Tibial artery (tissue), 4 donors: ENCODE measurements at regions not wholly inside any gene's neighbourhood (a gene's known extent, or its start where the extent isn't known, plus 50 kb on each side); places are given as distances from the start of the nearest gene placed in this dataset.

Experiments
- DNase-seq, 2 donors: peaks; one replicate each; pipeline ENCODE4 v3.0.0-alpha.2; 2019
- H3K27ac ChIP-seq, 2 donors: fragments of 200-600 bp; sonication (generic) in 1 of 2; 1 replicate in 1 of 2; 2 replicates in 1 of 2; pipeline ENCODE4 v1.5.1; 2018 to 2019; ENCODE audit warnings: mild to moderate bottlenecking in 1 of 2
- H3K27me3 ChIP-seq, 2 donors: fragments of 200-600 bp; sonication (generic) in 1 of 2; one replicate each; pipeline versions ENCODE4 v1.5.1 to v1.6.0; 2016 to 2019
- H3K36me3 ChIP-seq, 3 donors: fragments of 200-600 bp; sonication (generic) in 2 of 3; one replicate each; pipeline ENCODE4 v1.5.1; 2016 to 2019; ENCODE audit warnings: mild to moderate bottlenecking in 2 of 3
- H3K4me1 ChIP-seq, 4 donors: fragments of 200-600 bp; sonication (generic) in 2 of 4; 1 replicate in 3 of 4; 2 replicates in 1 of 4; pipeline ENCODE4 v1.5.1; 2016 to 2019
- H3K4me3 ChIP-seq, 2 donors: fragments of 200-600 bp; sonication (generic) in 1 of 2; 1 replicate in 1 of 2; 2 replicates in 1 of 2; pipeline ENCODE4 v1.5.1; 2018 to 2019; ENCODE audit warnings: mild to moderate bottlenecking in 2 of 2
- H3K9me3 ChIP-seq, 3 donors: fragments of 200-600 bp; sonication (generic) in 1 of 3; one replicate each; pipeline ENCODE4 v1.5.1; 2016 to 2019
- intact Hi-C: fragments of 100-400 bp; cut with DNase I; formaldehyde crosslinking; loops from one replicate; pipeline ENCODE4 v1.15.0; 2023; ENCODE audit warnings: low total_unique reads
- TF ChIP-seq, protein P1 (sequence below), 2 experiments: fragments of 200-600 bp in 1 of 2; fragments of 450-650 bp in 1 of 2; IDR thresholded peaks; one replicate each; pipeline ENCODE4 v1.5.1; 2017 to 2019; ENCODE audit warnings: antibody characterized with exemption in 2 of 2, mild to moderate bottlenecking in 1 of 2, moderate library complexity in 1 of 2

DNA sequence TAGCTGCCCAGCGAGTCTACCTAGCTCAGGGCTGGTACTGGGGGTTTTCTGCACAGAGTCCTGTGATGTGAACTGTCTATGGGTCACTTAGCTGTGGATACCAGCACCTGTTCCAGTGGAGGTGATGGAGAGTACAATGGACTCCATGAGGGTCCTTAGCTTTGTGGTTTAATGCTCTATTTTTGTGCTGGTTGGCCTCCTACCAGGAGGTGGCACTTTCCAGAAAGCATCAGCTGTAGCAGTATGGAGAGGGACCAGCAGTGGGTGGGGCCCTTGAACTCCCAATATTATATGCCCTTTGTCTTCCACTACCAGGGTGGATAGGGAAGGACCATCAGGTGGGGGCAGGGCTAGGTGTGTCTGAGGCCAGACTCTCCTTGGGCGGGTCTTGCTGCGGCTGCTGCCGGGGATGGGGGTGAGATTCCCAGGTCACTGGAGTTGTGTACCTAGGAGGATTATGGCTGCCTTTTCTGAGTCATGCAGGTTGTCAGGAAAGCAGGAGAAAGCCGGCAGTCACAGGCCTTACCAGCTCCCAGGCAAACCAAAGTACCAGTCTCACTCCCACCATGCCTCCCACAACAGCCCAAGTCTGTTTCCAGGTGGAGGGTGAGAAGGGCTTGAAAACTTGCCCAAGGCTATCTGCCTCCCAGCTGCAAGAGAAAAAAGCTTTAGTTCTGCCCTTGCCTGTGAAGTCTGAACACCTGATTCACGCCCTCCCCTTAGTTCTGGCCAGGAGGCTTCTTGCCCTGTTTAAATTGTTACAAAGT lies 163.0 kb upstream of the NUDT4 start:
- no peak overlapping the region for H3K4me3 ChIP-seq
- no peak for DNase-seq
- TF ChIP-seq, protein P1, sequence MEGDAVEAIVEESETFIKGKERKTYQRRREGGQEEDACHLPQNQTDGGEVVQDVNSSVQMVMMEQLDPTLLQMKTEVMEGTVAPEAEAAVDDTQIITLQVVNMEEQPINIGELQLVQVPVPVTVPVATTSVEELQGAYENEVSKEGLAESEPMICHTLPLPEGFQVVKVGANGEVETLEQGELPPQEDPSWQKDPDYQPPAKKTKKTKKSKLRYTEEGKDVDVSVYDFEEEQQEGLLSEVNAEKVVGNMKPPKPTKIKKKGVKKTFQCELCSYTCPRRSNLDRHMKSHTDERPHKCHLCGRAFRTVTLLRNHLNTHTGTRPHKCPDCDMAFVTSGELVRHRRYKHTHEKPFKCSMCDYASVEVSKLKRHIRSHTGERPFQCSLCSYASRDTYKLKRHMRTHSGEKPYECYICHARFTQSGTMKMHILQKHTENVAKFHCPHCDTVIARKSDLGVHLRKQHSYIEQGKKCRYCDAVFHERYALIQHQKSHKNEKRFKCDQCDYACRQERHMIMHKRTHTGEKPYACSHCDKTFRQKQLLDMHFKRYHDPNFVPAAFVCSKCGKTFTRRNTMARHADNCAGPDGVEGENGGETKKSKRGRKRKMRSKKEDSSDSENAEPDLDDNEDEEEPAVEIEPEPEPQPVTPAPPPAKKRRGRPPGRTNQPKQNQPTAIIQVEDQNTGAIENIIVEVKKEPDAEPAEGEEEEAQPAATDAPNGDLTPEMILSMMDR (IDR thresholded peaks at IDR 0.05) = no peak
- no peak overlapping the region for H3K27ac ChIP-seq
- intact Hi-C loops = no loop called here
- H3K4me1 ChIP-seq = no peaks in the 10 kb centered on the region
- H3K9me3 ChIP-seq = no peaks in the 10 kb centered on the region
- H3K36me3 ChIP-seq = no peaks in the 10 kb centered on the region
- H3K27me3 ChIP-seq = no peaks in the 10 kb centered on the region

DNA sequence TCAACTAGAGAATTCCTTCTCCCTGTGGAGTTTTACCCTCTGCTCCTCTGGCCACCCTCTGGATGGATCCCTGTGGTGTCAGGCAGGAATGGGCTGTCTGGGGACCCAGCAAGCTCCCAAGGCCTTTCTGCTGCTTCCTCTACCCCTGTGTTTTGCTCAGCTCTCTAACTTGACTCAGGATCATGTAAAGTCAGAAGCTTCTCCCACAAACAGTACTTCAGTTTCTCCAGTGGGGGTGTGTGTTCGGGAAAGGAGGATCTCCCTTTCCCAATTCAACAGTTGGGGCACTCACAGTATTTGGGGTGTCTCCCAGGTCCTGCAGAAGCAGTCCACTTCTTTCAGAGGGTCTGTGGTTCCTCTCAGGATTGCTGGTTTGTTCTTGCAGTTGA lies 162.4 kb upstream of the NUDT4 start:
- TF ChIP-seq, protein P1 (IDR thresholded peaks at IDR 0.05) = no peak
- no peaks in the 10 kb centered on the region for H3K27me3 ChIP-seq
- intact Hi-C loops = no loop called here
- no peak overlapping the region for H3K4me3 ChIP-seq
- H3K36me3 ChIP-seq = no peaks in the 10 kb centered on the region
- no peak overlapping the region for H3K27ac ChIP-seq
- no peaks in the 10 kb centered on the region for H3K4me1 ChIP-seq
- H3K9me3 ChIP-seq = no peaks in the 10 kb centered on the region
- no peak for DNase-seq

DNA sequence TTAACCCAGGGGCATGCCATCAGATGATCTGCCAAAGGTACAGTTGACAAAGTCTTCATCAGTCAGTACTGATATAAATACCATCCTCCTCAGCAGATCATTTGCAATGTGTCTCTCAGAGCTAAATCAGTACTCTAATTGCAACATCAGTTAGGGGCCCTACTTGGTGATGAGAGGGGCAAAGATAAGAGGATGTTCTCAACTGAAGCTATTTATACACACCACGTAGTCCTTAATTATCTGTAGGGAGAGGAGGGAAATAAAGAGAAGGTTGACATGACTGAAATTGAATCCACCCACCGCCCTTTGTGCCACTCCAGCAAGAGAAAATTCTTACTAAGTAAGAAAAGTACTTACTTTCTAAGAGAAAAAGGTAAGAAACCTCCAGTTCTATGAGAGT lies 157.8 kb upstream of the NUDT4 start:
- TF ChIP-seq, protein P1 (IDR thresholded peaks at IDR 0.05) = no peak
- Histone ChIP-seq H3K9me3 (no peaks in the 10 kb centered on the region), H3K36me3 (no peaks in the 10 kb centered on the region), H3K27ac (no peak overlapping the region), H3K4me1 (peaks cover 0 to 11% (median 6%) of the 10 kb centered on the region in 4 donors), H3K27me3 (no peaks in the 10 kb centered on the region), H3K4me3 (no peak overlapping the region)
- DNase-seq = no peak
- intact Hi-C loops = no loop called here

GRCh38 chr12:93221841-93222240 lies 155.9 kb upstream of the NUDT4 start:
- H3K27me3 ChIP-seq = no peaks in the 10 kb centered on the region
- peaks cover 0 to 11% (median 6%) of the 10 kb centered on the region in 4 donors for H3K4me1 ChIP-seq
- intact Hi-C loops = no loop called here
- no peak for DNase-seq
- H3K9me3 ChIP-seq = no peaks in the 10 kb centered on the region
- TF ChIP-seq, protein P1 (IDR thresholded peaks at IDR 0.05) = no peak
- H3K36me3 ChIP-seq = no peaks in the 10 kb centered on the region
- no peak overlapping the region for H3K27ac ChIP-seq
- H3K4me3 ChIP-seq = no peak overlapping the region

GRCh38 chr12:93223440-93224426 lies 154.0 kb upstream of the NUDT4 start:
- H3K4me3 ChIP-seq = no peak overlapping the region

More at GRCh38 chr12:93223440-93224426, 154.0 kb upstream of the NUDT4 start:
- Histone ChIP-seq H3K27ac (no peak overlapping the region), H3K9me3 (no peaks in the 10 kb centered on the region), H3K4me1 (peaks cover 0 to 11% (median 6%) of the 10 kb centered on the region in 4 donors), H3K36me3 (no peaks in the 10 kb centered on the region), H3K27me3 (no peaks in the 10 kb centered on the region)
- intact Hi-C loops = no loop called here
- DNase-seq = no peak
- TF ChIP-seq, protein P1 (IDR thresholded peaks at IDR 0.05) = no peak
